ENCODE measurements at regions not wholly inside any gene's neighbourhood (a gene's known extent, or its start where the extent isn't known, plus 50 kb on each side); places are given as distances from the start of the nearest gene placed in this dataset.

- TF ChIP-seq CTCF (IDR thresholded peaks at IDR 0.05), result no peak
- Histone ChIP-seq H3K4me1 (no peaks in the 10 kb centered on the region), H3K4me3 (no peak overlapping the region), H3K36me3 (no peaks in the 10 kb centered on the region), H3K27me3 (no peaks in the 10 kb centered on the region), H3K27ac (no peak overlapping the region), H3K9me3 (peaks cover 0 to 10% of the 10 kb centered on the region in 2 donors)
- ATAC-seq (no peak), DNase-seq (no peak)
- intact Hi-C loops (cut with DNase I), result no loop called here
Observed at GRCh38 chr12:90207799-90208198, 499.2 kb upstream of the ATP2B1 start.

GRCh38 chr12:90205165-90205564 is 496.5 kb upstream of the ATP2B1 start:
- no peak for ATAC-seq
- peaks cover 0 to 10% of the 10 kb centered on the region in 2 donors for H3K9me3 ChIP-seq
- H3K4me3 ChIP-seq, result no peak overlapping the region
- intact Hi-C loops (cut with DNase I), result no loop called here
- H3K27ac ChIP-seq, result no peak overlapping the region
- no peak for TF ChIP-seq CTCF (IDR thresholded peaks at IDR 0.05)
- H3K27me3 ChIP-seq, result no peaks in the 10 kb centered on the region
- DNase-seq, result no peak
- no peaks in the 10 kb centered on the region for H3K36me3 ChIP-seq
- no peaks in the 10 kb centered on the region for H3K4me1 ChIP-seq

- ATAC-seq, result no peak
- no peaks in the 10 kb centered on the region for H3K36me3 ChIP-seq
- no peak overlapping the region for H3K27ac ChIP-seq
- H3K4me1 ChIP-seq, result peaks cover 0 to 5% of the 10 kb centered on the region in 2 donors
- no peak for DNase-seq
- H3K27me3 ChIP-seq, result no peaks in the 10 kb centered on the region
- no peak overlapping the region for H3K4me3 ChIP-seq
- intact Hi-C loops (cut with DNase I), result no loop called here
- no peak for TF ChIP-seq CTCF (IDR thresholded peaks at IDR 0.05)
- H3K9me3 ChIP-seq, result no peaks in the 10 kb centered on the region
Observed at GRCh38 chr12:90203556-90203955, 494.9 kb upstream of the ATP2B1 start.

GRCh38 chr12:90199006-90199405 is 490.4 kb upstream of the ATP2B1 start:
- Histone ChIP-seq H3K27me3 (no peaks in the 10 kb centered on the region), H3K4me1 (peaks cover 0 to 5% of the 10 kb centered on the region in 2 donors), H3K36me3 (no peaks in the 10 kb centered on the region), H3K4me3 (no peak overlapping the region), H3K9me3 (no peaks in the 10 kb centered on the region), H3K27ac (no peak overlapping the region)
- no peak for DNase-seq
- ATAC-seq, result no peak
- TF ChIP-seq CTCF (IDR thresholded peaks at IDR 0.05), result no peak
- intact Hi-C loops (cut with DNase I), result no loop called here

GRCh38 chr12:90193500-90193899 is 484.9 kb upstream of the ATP2B1 start:
- no peaks in the 10 kb centered on the region for H3K9me3 ChIP-seq
- intact Hi-C loops (cut with DNase I), result no loop called here
- H3K4me3 ChIP-seq, result no peak overlapping the region
- H3K27me3 ChIP-seq, result no peaks in the 10 kb centered on the region
- no peak for TF ChIP-seq CTCF (IDR thresholded peaks at IDR 0.05)
- H3K4me1 ChIP-seq, result no peaks in the 10 kb centered on the region
- no peak for ATAC-seq
- no peaks in the 10 kb centered on the region for H3K36me3 ChIP-seq
- no peak for DNase-seq
- no peak overlapping the region for H3K27ac ChIP-seq

All from left lung (tissue), 4 donors.